ENCODE measurements at regions not wholly inside any gene's neighbourhood (a gene's known extent, or its start where the extent isn't known, plus 50 kb on each side); places are given as distances from the start of the nearest gene placed in this dataset.

- Histone ChIP-seq H3K27me3 (no peaks in the 10 kb centered on the region), H3K9me3 (no peaks in the 10 kb centered on the region), H3K27ac (peak overlapping the region in 2 of 4 donors; percentile 11 to 24), H3K36me3 (replicated peaks in 1 of 2; ENCODE audit: insufficient read depth in 1 of 2, low read depth in 2 of 2) (no peaks in the 10 kb centered on the region), H3K4me3 (no peak overlapping the region), H3K4me1 (no peaks in the 10 kb centered on the region)
- 14 to 15% methylated on average over 11 of the region's 11 CpGs for WGBS, 2 donors
- peak in 1 of 3 donors; percentile 19 for TF ChIP-seq POLR2A (IDR thresholded peaks at IDR 0.05)
- TF ChIP-seq, protein P1, sequence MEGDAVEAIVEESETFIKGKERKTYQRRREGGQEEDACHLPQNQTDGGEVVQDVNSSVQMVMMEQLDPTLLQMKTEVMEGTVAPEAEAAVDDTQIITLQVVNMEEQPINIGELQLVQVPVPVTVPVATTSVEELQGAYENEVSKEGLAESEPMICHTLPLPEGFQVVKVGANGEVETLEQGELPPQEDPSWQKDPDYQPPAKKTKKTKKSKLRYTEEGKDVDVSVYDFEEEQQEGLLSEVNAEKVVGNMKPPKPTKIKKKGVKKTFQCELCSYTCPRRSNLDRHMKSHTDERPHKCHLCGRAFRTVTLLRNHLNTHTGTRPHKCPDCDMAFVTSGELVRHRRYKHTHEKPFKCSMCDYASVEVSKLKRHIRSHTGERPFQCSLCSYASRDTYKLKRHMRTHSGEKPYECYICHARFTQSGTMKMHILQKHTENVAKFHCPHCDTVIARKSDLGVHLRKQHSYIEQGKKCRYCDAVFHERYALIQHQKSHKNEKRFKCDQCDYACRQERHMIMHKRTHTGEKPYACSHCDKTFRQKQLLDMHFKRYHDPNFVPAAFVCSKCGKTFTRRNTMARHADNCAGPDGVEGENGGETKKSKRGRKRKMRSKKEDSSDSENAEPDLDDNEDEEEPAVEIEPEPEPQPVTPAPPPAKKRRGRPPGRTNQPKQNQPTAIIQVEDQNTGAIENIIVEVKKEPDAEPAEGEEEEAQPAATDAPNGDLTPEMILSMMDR (IDR thresholded peaks at IDR 0.05), result no peak
- peak in 3 of 4 donors; percentile 20 to 33 (median 26) for DNase-seq
- ATAC-seq, result peak; percentile 87
- intact Hi-C loops (cut with DNase I), result no loop called here
Observed at GRCh38 chr4:180134091-180134866, 2108.9 kb upstream of the TENM3 start.

GRCh38 chr4:180141734-180142133 is 2101.5 kb upstream of the TENM3 start:
- intact Hi-C loops (cut with DNase I), result no loop called here
- Histone ChIP-seq H3K4me3 (no peak overlapping the region), H3K36me3 (replicated peaks in 1 of 2; ENCODE audit: insufficient read depth in 1 of 2, low read depth in 2 of 2) (no peaks in the 10 kb centered on the region), H3K9me3 (no peaks in the 10 kb centered on the region), H3K27ac (no peak overlapping the region), H3K4me1 (no peaks in the 10 kb centered on the region), H3K27me3 (no peaks in the 10 kb centered on the region)
- TF ChIP-seq, protein P1 (IDR thresholded peaks at IDR 0.05), result no peak
- no peak for TF ChIP-seq POLR2A (IDR thresholded peaks at IDR 0.05)
- no peak for ATAC-seq
- no peak for DNase-seq
- 75% methylated on average over 3 of the region's 3 CpGs for WGBS, 2 donors

- Histone ChIP-seq H3K9me3 (no peaks in the 10 kb centered on the region), H3K36me3 (replicated peaks in 1 of 2; ENCODE audit: insufficient read depth in 1 of 2, low read depth in 2 of 2) (no peaks in the 10 kb centered on the region), H3K27ac (no peak overlapping the region), H3K4me1 (no peaks in the 10 kb centered on the region), H3K27me3 (no peaks in the 10 kb centered on the region), H3K4me3 (no peak overlapping the region)
- no peak for TF ChIP-seq POLR2A (IDR thresholded peaks at IDR 0.05)
- TF ChIP-seq, protein P1 (IDR thresholded peaks at IDR 0.05), result no peak
- no peak for ATAC-seq
- WGBS, 2 donors, result 54 to 57% methylated on average over 2 of the region's 2 CpGs
- DNase-seq, result no peak
- intact Hi-C loops (cut with DNase I), result no loop called here
Observed at GRCh38 chr4:180148737-180149136, 2094.5 kb upstream of the TENM3 start.

- H3K9me3 ChIP-seq, result no peaks in the 10 kb centered on the region
- no peak for DNase-seq
- no peaks in the 10 kb centered on the region for H3K4me1 ChIP-seq
- intact Hi-C loops (cut with DNase I), result no loop called here
- no peak overlapping the region for H3K4me3 ChIP-seq
- no peak for TF ChIP-seq POLR2A (IDR thresholded peaks at IDR 0.05)
- TF ChIP-seq, protein P1 (IDR thresholded peaks at IDR 0.05), result peak in 6 of 7 experiments; percentile 7 to 40 (median 34)
- no peaks in the 10 kb centered on the region for H3K27me3 ChIP-seq
- no peaks in the 10 kb centered on the region for H3K36me3 ChIP-seq (replicated peaks in 1 of 2; ENCODE audit: insufficient read depth in 1 of 2, low read depth in 2 of 2)
- WGBS, 2 donors, result 9 to 10% methylated on average over 3 of the region's 3 CpGs
- ATAC-seq, result no peak
- no peak overlapping the region for H3K27ac ChIP-seq
Observed at GRCh38 chr4:180150818-180151217, 2092.4 kb upstream of the TENM3 start.

DNA sequence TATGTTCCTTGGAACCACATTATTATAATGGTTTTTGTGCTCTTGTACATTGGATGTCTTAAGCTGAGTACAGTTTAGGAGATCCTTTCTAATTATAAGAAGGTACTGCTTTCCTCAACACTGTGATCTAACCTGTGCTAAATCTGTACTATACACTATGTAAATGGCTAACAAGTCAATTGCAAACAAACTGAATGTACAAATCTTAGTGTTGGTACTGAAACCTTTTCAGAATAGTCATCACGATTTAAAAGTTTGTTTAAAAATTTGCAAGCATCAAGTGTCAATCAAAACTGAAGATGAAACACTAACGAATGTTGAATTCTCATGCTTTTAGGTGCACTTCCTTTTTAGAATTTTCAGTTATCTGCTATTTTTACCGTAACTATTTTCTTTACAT is 2090.4 kb upstream of the TENM3 start:
- Histone ChIP-seq H3K4me1 (no peaks in the 10 kb centered on the region), H3K4me3 (no peak overlapping the region), H3K27me3 (no peaks in the 10 kb centered on the region), H3K9me3 (no peaks in the 10 kb centered on the region), H3K27ac (no peak overlapping the region), H3K36me3 (replicated peaks in 1 of 2; ENCODE audit: insufficient read depth in 1 of 2, low read depth in 2 of 2) (no peaks in the 10 kb centered on the region)
- no peak for ATAC-seq
- intact Hi-C loops (cut with DNase I), result no loop called here
- 80 to 85% methylated on average over 3 of the region's 3 CpGs for WGBS, 2 donors
- no peak for DNase-seq
- TF ChIP-seq POLR2A (IDR thresholded peaks at IDR 0.05), result no peak
- TF ChIP-seq, protein P1 (IDR thresholded peaks at IDR 0.05), result no peak
